OCI-LY7 (cell line): ENCODE measurements at regions not wholly inside any gene's neighbourhood (a gene's known extent, or its start where the extent isn't known, plus 50 kb on each side); places are given as distances from the start of the nearest gene placed in this dataset.

Source experiments
- BruUV-seq: library from RNA; stranded (reverse); fragments of 400-500 nt; replicated peaks from 2 replicates; lab custom pipeline; 2021; lab: Mats Ljungman, UMichigan
- CTCF ChIA-PET: fragments of 300-600 bp; sonication (Branson Sonifier 250); formaldehyde crosslinking; loops from one replicate; lab custom pipeline; 2022; ENCODE audit warnings: antibody characterized with exemption; ENCODE audit not compliant: unreplicated experiment; lab: Charles Lee
- POLR2A ChIA-PET: fragments of 300-600 bp; sonication (Branson Sonifier 250); formaldehyde crosslinking; loops from one replicate; lab custom pipeline; 2022; ENCODE audit warnings: antibody characterized with exemption; lab: Charles Lee
- DNase-seq: peaks from one replicate; pipeline ENCODE4 v3.0.0-alpha.2; 2015; ENCODE audit warnings: low spot score
- H2AFZ ChIP-seq: fragments of 200-600 bp; sonication (generic), shearing (Covaris generic); 2 replicates; pipeline ENCODE4 v1.6.1; 2014; ENCODE audit warnings: mild to moderate bottlenecking, antibody characterized with exemption, low read length, moderate library complexity
- H3K27ac ChIP-seq: fragments of 200-600 bp; sonication (generic); 2 replicates; pipeline ENCODE4 v1.5.1; 2014; ENCODE audit warnings: mixed run types, low read depth, mild to moderate bottlenecking, moderate library complexity, low read length, inconsistent platforms; ENCODE audit not compliant: poor library complexity, severe bottlenecking
- H3K36me3 ChIP-seq: fragments of 200-600 bp; sonication (generic); 2 replicates; pipeline ENCODE4 v1.6.1; 2014; ENCODE audit warnings: mild to moderate bottlenecking, antibody characterized with exemption, low read length, moderate library complexity, mixed read lengths; ENCODE audit not compliant: insufficient read depth
- H3K4me1 ChIP-seq: fragments of 200-600 bp; sonication (generic); 2 replicates; pipeline ENCODE4 v1.5.1; 2014; ENCODE audit warnings: mild to moderate bottlenecking, low read length; ENCODE audit not compliant: insufficient read depth, poor library complexity, severe bottlenecking
- H3K4me2 ChIP-seq: fragments of 200-600 bp; sonication (generic); 2 replicates; pipeline ENCODE4 v1.6.1; 2014; ENCODE audit warnings: mild to moderate bottlenecking, low read length
- H3K4me3 ChIP-seq: fragments of 200-600 bp; sonication (generic); 2 replicates; pipeline ENCODE4 v1.5.1; 2014; ENCODE audit warnings: mild to moderate bottlenecking, low read depth, low read length; ENCODE audit not compliant: poor library complexity, severe bottlenecking
- H3K79me2 ChIP-seq: fragments of 200-600 bp; sonication (generic); 2 replicates; pipeline ENCODE4 v1.6.1; 2016; ENCODE audit warnings: low read depth, mild to moderate bottlenecking, low read length, moderate library complexity, mixed read lengths; ENCODE audit not compliant: insufficient read depth
- H3K9me2 ChIP-seq: fragments of 200-600 bp; sonication (generic); 2 replicates; pipeline ENCODE4 v1.6.1; 2016; ENCODE audit warnings: mild to moderate bottlenecking, low read length, mixed read lengths; ENCODE audit not compliant: insufficient read depth
- H3K9me3 ChIP-seq: fragments of 200-600 bp; sonication (generic); 2 replicates; pipeline ENCODE4 v1.6.1; 2014; ENCODE audit warnings: mild to moderate bottlenecking, mixed run types, low read length, mixed read lengths
- H4K20me1 ChIP-seq: fragments of 200-600 bp; sonication (generic); 2 replicates; pipeline ENCODE4 v1.6.1; 2014; ENCODE audit warnings: mild to moderate bottlenecking, antibody characterized with exemption, low read length, moderate library complexity, mixed read lengths; ENCODE audit not compliant: insufficient read depth
- CTCF ChIP-seq: fragments of 200-600 bp; sonication (generic); conservative IDR thresholded peaks from 2 replicates; pipeline ENCODE4 v1.5.1; 2014; ENCODE audit warnings: mild to moderate bottlenecking, antibody characterized with exemption, low read length, moderate library complexity, mixed read lengths
- EZH2phosphoT487 ChIP-seq: fragments of 200-600 bp; sonication (generic); IDR thresholded peaks from 2 replicates; pipeline ENCODE4 v1.6.1; 2018; ENCODE audit warnings: low read depth, borderline replicate concordance, mild to moderate bottlenecking, mixed run types, antibody characterized with exemption, low read length, moderate library complexity, mixed read lengths
- intact Hi-C: fragments of 100-400 bp; cut with micrococcal nuclease; formaldehyde crosslinking; loops from one replicate; pipeline ENCODE4 v1.10.0; 2022; ENCODE audit not compliant: unreplicated experiment

GRCh38 chr5:142482207-142482606 is 157.4 kb upstream of the SPRY4 start:
- POLR2A ChIA-PET = interaction anchor here (0.6 kb wide), 1 partner anchor 1532 kb away, joined by 3 read pairs; no protein-coding TSS in a partner anchor
- H3K79me2 ChIP-seq = no peaks in the 10 kb centered on the region
- BruUV-seq = no TSS peak
- no peaks in the 10 kb centered on the region for H3K36me3 ChIP-seq
- H3K4me1 ChIP-seq = no peaks in the 10 kb centered on the region
- no peaks in the 10 kb centered on the region for H3K9me3 ChIP-seq
- H3K4me2 ChIP-seq = no peak overlapping the region
- CTCF ChIA-PET = no interaction called here
- no peaks in the 10 kb centered on the region for H4K20me1 ChIP-seq
- no peak overlapping the region for H3K27ac ChIP-seq
- intact Hi-C loops = no loop called here
- H3K4me3 ChIP-seq = no peak overlapping the region
- TF ChIP-seq EZH2phosphoT487 (no peak), CTCF (no peak)
- H2AFZ ChIP-seq = no peak overlapping the region
- no peak for DNase-seq
- no peaks in the 10 kb centered on the region for H3K9me2 ChIP-seq

- no peak for DNase-seq
- H4K20me1 ChIP-seq = no peaks in the 10 kb centered on the region
These were observed 156.6 kb upstream of the SPRY4 start for GRCh38 chr5:142481410-142481809.

More at GRCh38 chr5:142481410-142481809, 156.6 kb upstream of the SPRY4 start:
- no peak for TF ChIP-seq EZH2phosphoT487
- TF ChIP-seq CTCF = no peak
- Histone ChIP-seq H3K4me1 (no peaks in the 10 kb centered on the region), H3K4me3 (no peak overlapping the region), H3K9me2 (no peaks in the 10 kb centered on the region), H3K36me3 (no peaks in the 10 kb centered on the region), H3K4me2 (no peak overlapping the region), H2AFZ (no peak overlapping the region), H3K79me2 (no peaks in the 10 kb centered on the region), H3K9me3 (no peaks in the 10 kb centered on the region), H3K27ac (no peak overlapping the region)
- ChIA-PET POLR2A (no interaction called here), CTCF (no interaction called here)
- intact Hi-C loops = no loop called here
- no TSS peak for BruUV-seq
